Gastrocnemius medialis (tissue), 4 donors: ENCODE measurements at regions not wholly inside any gene's neighbourhood (a gene's known extent, or its start where the extent isn't known, plus 50 kb on each side); places are given as distances from the start of the nearest gene placed in this dataset.

Experiments used
- ATAC-seq, 2 donors: fragments of 150-250 bp; one replicate each; pipeline ENCODE4 v1.9.1; 2016
- DNase-seq, 2 donors: peaks; one replicate each; pipeline ENCODE4 v3.0.0-alpha.2; 2019
- H3K27ac ChIP-seq, 4 donors: fragments of 200-600 bp; sonication (generic); 1 replicate in 1 of 4; 2 replicates in 3 of 4; pipeline ENCODE4 v1.5.1; 2016 to 2018; ENCODE audit warnings: mild to moderate bottlenecking in 2 of 4, moderate library complexity in 1 of 4
- H3K27me3 ChIP-seq, 3 donors: fragments of 200-600 bp; sonication (generic) in 2 of 3; 1 replicate in 1 of 3; 2 replicates in 2 of 3; pipeline versions ENCODE4 v1.5.1 to v1.6.0; 2016 to 2019; ENCODE audit warnings: mild to moderate bottlenecking in 1 of 3, moderate library complexity in 1 of 3
- H3K36me3 ChIP-seq, 2 donors: fragments of 200-600 bp; sonication (generic) in 1 of 2; one replicate each; pipeline ENCODE4 v1.5.1; 2017 to 2018
- H3K4me1 ChIP-seq, 2 donors: fragments of 200-600 bp; sonication (generic) in 1 of 2; one replicate each; pipeline ENCODE4 v1.5.1; 2016 to 2017; ENCODE audit warnings: mild to moderate bottlenecking in 2 of 2
- H3K4me3 ChIP-seq, 4 donors: fragments of 200-600 bp; sonication (generic) in 3 of 4; 1 replicate in 1 of 4; 2 replicates in 3 of 4; pipeline ENCODE4 v1.5.1; 2016 to 2019; ENCODE audit warnings: mild to moderate bottlenecking in 2 of 4
- H3K9me3 ChIP-seq, 3 donors: fragments of 200-600 bp; sonication (generic) in 2 of 3; 1 replicate in 1 of 3; 2 replicates in 2 of 3; pipeline ENCODE4 v1.5.1; 2016 to 2019
- POLR2A ChIP-seq, 2 donors: fragments of 450-650 bp; IDR thresholded peaks; one replicate each; pipeline ENCODE4 v1.6.1; 2017; ENCODE audit warnings: antibody characterized with exemption in 2 of 2, mild to moderate bottlenecking in 2 of 2, moderate library complexity in 2 of 2
- in situ Hi-C, 4 donors: fragments of 200-750 bp; cut with MboI; loops; one replicate each; pipeline versions ENCODE4 v1.15.0 to v1.8.0; 2017; ENCODE audit warnings: low sequenced_read_pairs in 4 of 4
- intact Hi-C: fragments of 100-400 bp; cut with DNase I; formaldehyde crosslinking; loops from one replicate; pipeline ENCODE4 v1.15.1; 2023; ENCODE audit warnings: low total_unique reads
- TF ChIP-seq, protein P1 (sequence below), 5 experiments: fragments of 450-650 bp in 3 of 5; fragments of 200-600 bp in 2 of 5; sonication (generic) in 2 of 5; IDR thresholded peaks in 4 of 5; conservative IDR thresholded peaks in 1 of 5; 1 replicate in 4 of 5; 2 replicates in 1 of 5; pipeline ENCODE4 v1.5.1; 2016 to 2019; ENCODE audit warnings: antibody characterized with exemption in 5 of 5, mild to moderate bottlenecking in 3 of 5, moderate library complexity in 3 of 5

DNA sequence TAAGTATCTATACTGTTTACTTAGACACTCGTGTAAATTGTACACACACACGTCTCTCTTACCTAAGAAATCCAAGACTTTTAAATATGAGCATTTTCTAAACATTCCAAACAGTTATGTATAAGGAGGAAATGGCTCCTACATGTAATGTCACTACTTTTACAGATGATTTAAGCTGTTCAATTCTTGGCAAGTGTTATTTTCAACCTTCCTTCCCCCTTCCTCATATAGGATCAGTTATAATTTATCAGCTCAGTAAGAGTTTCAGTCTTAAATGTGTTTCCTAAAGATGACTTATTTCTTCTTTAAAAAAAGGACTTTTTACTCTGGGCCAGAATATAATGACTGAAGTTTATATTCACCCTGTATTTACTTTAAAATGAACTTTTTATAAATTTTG lies 601.1 kb downstream of the ANKRD50 start:
- DNase-seq (no peak), ATAC-seq (no peak)
- in situ Hi-C loops, result loop anchor here (10.0 to 25.0 kb wide), 6 partner anchors 337 to 999 kb away; partner anchors contain the start of gene SPRY1 (in 2 of the 4)
- intact Hi-C loops, result loop anchor here (2.0 to 10.0 kb wide), 6 partner anchors 339 to 1009 kb away; partner anchors contain the start of gene SPRY1
- Histone ChIP-seq H3K27ac (peak overlapping the region in 2 of 4 donors; percentile 17 to 35), H3K36me3 (no peaks in the 10 kb centered on the region), H3K9me3 (no peaks in the 10 kb centered on the region), H3K4me3 (no peak overlapping the region), H3K27me3 (no peaks in the 10 kb centered on the region), H3K4me1 (peaks cover 4 to 11% of the 10 kb centered on the region in 2 donors)
- TF ChIP-seq, protein P1, sequence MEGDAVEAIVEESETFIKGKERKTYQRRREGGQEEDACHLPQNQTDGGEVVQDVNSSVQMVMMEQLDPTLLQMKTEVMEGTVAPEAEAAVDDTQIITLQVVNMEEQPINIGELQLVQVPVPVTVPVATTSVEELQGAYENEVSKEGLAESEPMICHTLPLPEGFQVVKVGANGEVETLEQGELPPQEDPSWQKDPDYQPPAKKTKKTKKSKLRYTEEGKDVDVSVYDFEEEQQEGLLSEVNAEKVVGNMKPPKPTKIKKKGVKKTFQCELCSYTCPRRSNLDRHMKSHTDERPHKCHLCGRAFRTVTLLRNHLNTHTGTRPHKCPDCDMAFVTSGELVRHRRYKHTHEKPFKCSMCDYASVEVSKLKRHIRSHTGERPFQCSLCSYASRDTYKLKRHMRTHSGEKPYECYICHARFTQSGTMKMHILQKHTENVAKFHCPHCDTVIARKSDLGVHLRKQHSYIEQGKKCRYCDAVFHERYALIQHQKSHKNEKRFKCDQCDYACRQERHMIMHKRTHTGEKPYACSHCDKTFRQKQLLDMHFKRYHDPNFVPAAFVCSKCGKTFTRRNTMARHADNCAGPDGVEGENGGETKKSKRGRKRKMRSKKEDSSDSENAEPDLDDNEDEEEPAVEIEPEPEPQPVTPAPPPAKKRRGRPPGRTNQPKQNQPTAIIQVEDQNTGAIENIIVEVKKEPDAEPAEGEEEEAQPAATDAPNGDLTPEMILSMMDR (IDR thresholded peaks at IDR 0.05 in 4 of 5, conservative IDR thresholded peaks at IDR 0.05 in 1 of 5), result no peak
- no peak for TF ChIP-seq POLR2A (IDR thresholded peaks at IDR 0.05)

GRCh38 chr4:124111922-124112321 lies 600.6 kb downstream of the ANKRD50 start:
- peaks cover 4 to 11% of the 10 kb centered on the region in 2 donors for H3K4me1 ChIP-seq
- no peak for TF ChIP-seq POLR2A (IDR thresholded peaks at IDR 0.05)
- TF ChIP-seq, protein P1 (IDR thresholded peaks at IDR 0.05 in 4 of 5, conservative IDR thresholded peaks at IDR 0.05 in 1 of 5), result peak; percentile 57 to 73 (median 66)
- H3K27me3 ChIP-seq, result no peaks in the 10 kb centered on the region
- in situ Hi-C loops (loop anchor here (10.0 to 25.0 kb wide), 6 partner anchors 337 to 1000 kb away; partner anchors contain the start of gene SPRY1 (in 2 of the 4)), intact Hi-C loops (loop anchor here (2.0 to 10.0 kb wide), 6 partner anchors 339 to 1010 kb away; partner anchors contain the start of gene SPRY1)
- peak overlapping the region in 2 of 4 donors; percentile 17 to 39 for H3K27ac ChIP-seq
- H3K9me3 ChIP-seq, result no peaks in the 10 kb centered on the region
- no peak overlapping the region for H3K4me3 ChIP-seq
- DNase-seq (peak in 1 of 2 donors; percentile 16), ATAC-seq (peak; percentile 91 to 97)
- H3K36me3 ChIP-seq, result no peaks in the 10 kb centered on the region

- no peak for ATAC-seq
- H3K27ac ChIP-seq, result no peak overlapping the region
- no peaks in the 10 kb centered on the region for H3K9me3 ChIP-seq
- in situ Hi-C loops, result loop anchor here (10.0 to 25.0 kb wide), 6 partner anchors 343 to 1006 kb away; partner anchors contain the start of gene SPRY1 (in 2 of the 4)
- no peak overlapping the region for H3K4me3 ChIP-seq
- intact Hi-C loops, result loop anchor here (10.0 kb wide), 1 partner anchor 773 kb away; no protein-coding TSS in a partner anchor
- no peaks in the 10 kb centered on the region for H3K4me1 ChIP-seq
- no peaks in the 10 kb centered on the region for H3K36me3 ChIP-seq
- H3K27me3 ChIP-seq, result no peaks in the 10 kb centered on the region
- TF ChIP-seq, protein P1 (IDR thresholded peaks at IDR 0.05 in 4 of 5, conservative IDR thresholded peaks at IDR 0.05 in 1 of 5), result no peak
- TF ChIP-seq POLR2A (IDR thresholded peaks at IDR 0.05), result no peak
- DNase-seq, result no peak
Observed at GRCh38 chr4:124118061-124118460, 594.5 kb downstream of the ANKRD50 start.

DNA sequence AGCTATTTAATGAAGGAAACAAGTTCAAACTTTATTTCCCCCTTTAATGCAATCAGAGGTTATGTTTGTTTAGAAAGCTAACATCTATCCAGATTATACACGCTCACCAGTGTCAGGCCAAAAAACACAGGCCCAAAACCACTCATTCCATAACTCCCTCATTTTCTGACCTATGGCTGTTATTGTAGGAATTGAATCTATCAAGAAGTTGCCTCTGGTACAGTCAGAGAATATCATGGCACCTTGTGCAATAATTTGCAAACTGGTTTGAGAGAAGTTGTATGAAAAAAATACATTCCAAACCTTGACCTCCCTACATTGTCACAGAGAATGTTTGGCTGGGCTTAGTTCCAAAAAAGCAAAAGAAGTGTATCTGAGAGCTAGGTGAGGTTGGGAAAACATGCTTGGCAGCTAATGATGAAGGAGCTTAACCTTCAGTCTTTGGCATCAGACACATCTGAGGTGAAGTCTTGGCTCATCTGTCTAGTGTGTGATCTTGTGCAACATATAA lies 591.0 kb downstream of the ANKRD50 start:
- intact Hi-C loops, result no loop called here
- H3K9me3 ChIP-seq, result no peaks in the 10 kb centered on the region
- no peak overlapping the region for H3K27ac ChIP-seq
- ATAC-seq, result no peak
- no peak for TF ChIP-seq POLR2A (IDR thresholded peaks at IDR 0.05)
- TF ChIP-seq, protein P1 (IDR thresholded peaks at IDR 0.05 in 4 of 5, conservative IDR thresholded peaks at IDR 0.05 in 1 of 5), result no peak
- H3K4me3 ChIP-seq, result no peak overlapping the region
- in situ Hi-C loops, result loop anchor here (25.0 kb wide), 5 partner anchors 559 to 1009 kb away; partner anchors contain the start of gene SPRY1 (in 2 of the 4)
- no peaks in the 10 kb centered on the region for H3K36me3 ChIP-seq
- no peaks in the 10 kb centered on the region for H3K27me3 ChIP-seq
- no peak for DNase-seq
- no peaks in the 10 kb centered on the region for H3K4me1 ChIP-seq
